GDM1 (cell line): ENCODE measurements at regions not wholly inside any gene's neighbourhood (a gene's known extent, or its start where the extent isn't known, plus 50 kb on each side); places are given as distances from the start of the nearest gene placed in this dataset.
"Not testable (repeated sequence)": the region's sequence is repeated elsewhere in the genome, so short reads cannot be mapped to it uniquely, and the experiment has no call there.

ENCODE experiments used
- DNase-seq: peaks from one replicate; lab custom pipeline; 2025; lab: John Stamatoyannopoulos, UW

DNA sequence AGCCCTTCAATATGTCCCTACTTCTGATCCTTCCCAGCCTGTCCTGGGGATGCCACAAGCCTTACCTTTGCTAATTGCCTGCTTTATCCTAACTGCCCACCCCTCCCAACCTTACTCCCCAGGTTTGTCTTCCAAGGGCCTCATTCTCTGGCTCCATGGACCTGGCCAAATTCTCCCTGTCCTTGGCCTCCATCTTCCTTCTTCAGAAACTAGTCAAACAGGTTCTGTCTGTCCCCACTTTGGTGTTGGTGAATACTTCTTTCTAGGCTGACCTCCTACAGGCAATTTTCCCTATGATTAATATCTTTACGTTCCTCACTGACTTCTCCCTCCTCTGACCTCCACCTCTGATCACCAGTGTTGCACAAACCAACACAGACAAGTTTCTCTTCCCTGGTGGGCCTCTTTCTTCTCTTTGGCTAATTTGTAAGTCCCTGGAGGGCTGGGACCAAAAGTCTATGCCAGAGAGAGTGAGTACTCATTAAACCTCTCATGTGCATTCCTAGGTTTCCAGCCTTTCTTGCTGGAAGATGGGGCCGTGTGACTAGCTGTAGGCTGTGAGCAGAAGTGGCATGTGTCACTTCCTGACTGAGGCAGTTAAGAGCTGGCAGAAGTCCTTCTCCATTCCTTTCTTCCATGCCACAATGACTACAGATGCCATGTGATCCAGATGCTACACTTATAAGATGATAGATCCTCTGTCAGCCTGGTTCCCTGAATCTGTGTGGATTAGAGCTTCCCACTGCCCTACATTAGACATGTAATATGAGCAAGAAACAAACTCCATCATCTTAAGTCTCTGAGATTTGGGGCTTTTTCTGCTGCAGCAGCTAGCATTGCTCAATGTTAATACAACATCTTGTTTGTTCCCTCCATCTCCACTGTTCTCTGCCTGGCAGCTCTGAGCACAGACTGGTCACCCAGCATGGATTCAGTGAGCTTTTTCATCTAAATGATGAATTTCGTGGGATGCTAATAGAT, 382.7 kb downstream of the RPS24 start:
- DNase-seq = no peak

DNA sequence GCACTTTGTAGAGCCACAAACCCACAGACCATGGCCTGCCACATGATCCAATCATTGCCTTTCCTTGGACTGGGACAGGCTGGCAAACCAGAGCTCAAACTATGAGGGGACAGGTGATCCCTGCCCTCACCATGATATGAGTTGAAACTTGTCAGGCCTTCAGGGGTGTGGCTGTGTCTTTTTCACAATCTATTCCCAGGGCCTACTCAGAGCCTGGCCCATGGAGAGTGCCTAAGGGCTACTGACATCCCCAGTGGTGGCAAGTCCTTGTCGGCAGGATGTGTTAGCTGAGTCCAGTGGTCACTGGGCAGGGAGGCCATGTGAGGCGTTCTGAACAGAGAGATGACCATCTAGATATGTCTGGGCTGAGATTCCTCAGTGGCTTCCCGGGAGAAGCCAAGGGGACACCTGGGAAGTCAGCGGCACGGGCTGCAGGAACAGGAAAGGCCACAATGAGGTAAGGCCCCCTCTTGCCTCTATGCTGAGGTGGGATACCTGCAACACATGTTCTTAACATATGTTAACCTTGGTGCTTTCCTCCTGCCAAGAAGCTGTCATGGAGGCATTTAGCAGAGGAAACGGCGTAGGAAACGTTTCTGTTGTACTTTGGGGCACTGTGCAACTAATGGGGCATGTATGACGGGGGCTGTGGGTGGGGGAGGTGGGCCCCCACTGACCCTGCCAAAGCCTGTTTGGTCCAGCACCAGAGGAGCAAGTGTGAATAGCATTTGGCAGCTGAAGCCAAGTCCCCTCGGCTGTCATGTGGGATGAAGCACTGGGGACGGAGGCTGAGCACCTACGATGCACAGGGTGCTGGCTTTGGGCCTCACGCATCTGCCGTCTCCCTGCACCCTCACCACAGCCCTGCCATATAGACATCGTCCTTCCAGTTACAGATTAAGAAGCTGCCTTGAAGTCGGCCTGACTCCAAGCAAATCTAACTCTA, 384.0 kb downstream of the RPS24 start:
- no peak for DNase-seq

DNA sequence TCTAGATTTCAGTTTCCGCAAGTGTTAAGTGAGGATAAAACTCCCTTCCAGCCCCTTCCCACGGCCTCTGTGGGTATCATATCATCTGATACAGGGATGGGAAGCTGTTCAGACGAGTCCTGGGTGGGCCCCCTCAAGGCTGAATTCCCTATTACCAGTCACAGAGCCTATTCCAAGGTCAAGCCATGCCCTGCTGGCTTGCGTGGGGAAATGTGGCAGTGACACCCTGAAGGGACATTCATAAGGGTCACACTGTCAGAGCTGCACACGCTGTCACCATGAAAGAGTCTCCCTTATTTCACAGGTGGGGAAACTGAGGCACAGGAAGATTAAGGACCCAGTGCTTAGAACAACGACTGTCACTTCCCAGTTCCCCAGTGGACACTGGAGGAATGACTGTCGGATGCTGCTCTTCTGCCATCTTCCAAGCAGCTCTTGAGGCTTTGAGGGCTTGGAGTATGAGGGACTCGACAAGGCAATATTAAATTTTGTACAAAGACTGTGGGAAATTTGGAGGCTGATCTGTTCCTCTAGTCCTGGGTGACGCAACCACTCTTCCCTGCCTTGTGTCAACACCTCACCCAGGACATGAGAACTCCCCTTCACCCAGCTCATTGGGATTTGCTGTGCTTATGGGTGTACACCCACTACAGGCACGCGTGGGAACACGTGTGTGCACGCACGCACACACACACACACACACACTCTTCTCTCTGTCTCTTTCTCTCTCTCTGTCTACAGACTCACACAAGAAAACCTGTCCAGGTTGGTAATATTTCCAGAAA, 386.0 kb downstream of the RPS24 start:
- DNase-seq = no peak

DNA sequence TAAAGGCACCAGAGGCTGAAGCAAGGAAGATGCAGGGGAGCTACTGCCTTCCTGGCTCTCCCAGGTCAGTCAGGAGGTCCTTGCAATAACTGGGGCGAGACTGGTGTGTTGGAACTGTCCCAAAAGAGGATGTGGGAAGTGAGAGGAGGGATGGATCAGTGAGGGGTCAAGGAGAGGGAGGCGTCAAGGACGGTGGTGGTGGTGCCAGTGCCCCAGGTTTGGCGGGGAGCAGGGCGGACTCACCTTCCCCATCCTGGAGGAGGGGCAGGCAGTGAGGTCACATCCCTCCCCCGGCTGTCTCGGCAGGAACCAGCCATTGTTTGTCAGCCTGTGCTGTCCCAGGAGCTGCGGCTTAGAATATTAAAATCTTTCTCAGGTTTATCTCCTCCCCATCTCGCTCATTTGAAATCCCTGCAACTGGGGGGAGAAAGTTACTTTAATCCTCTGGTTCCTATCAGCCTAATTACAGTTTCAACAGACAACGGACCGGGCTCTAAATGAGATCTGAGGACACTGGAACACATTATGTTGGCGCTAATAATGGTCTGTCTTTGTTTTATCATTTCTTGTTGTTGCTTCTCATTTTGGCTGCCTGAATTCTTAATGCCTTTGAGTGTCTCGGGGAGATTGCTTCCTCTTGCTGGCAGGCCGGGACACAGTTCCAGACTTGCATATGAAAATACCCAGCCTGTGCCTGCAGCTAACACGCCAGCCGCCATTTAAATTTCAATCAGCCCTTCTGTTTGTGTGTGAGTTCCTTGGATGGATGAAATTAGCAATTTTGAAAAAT, 387.5 kb downstream of the RPS24 start:
- DNase-seq = no peak

DNA sequence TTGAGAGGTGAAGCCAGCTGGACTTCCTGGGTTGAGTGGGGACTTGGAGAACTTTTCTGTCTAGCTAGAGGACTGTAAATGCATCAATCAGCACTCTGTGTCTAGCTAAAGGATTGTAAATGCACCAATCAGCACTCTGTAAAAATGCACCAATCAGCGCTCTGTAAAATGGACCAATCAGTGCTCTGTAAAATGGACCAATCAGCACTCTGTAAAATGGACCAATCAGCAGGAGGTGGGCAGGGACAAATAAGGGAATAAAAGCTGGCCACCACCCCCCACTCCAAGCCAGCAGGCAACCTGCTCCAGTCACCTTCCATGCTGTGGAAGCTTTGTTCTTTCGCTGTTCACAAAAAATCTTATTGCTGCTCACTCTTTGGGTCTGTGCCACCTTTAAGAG, 390.4 kb downstream of the RPS24 start:
- not testable (repeated sequence) for DNase-seq

DNA sequence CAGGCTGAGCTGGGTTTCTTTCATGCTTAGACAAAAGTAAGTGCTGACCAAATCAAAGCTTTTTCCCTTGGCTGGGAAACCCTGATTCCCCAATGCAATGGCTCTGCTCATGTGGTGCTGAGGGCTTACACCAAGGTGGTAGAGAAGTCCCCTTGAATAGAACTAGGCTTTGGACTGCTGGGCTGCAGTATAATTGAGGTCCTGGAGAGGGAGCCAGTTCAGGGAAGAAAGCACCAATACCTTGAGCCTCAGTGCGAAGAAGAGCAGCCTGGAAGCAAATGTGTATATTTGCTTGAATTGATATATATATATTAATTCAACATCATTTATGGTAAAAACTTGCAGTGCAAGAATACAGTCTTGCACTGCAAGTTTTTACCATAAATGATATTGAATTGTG, 391.1 kb downstream of the RPS24 start:
- no peak for DNase-seq

DNA sequence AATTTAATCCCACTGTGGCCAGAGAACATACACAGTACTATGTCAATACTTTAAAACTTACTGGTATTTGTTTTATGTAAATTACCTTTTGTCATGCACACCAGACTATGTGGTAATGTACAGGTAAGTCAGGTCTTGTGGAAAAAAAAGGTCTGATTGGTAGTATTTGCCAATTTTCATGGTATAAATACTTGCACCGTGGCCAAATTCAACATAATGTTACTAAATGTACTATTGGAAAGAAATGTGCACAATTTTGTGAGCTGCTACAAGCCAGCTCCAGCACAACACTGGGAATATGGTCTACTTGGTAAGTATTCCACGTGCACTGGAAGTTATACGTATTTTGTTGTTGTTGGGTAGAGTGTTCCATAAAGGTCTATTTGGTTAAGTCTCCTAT, 392.5 kb downstream of the RPS24 start:
- DNase-seq = no peak

DNA sequence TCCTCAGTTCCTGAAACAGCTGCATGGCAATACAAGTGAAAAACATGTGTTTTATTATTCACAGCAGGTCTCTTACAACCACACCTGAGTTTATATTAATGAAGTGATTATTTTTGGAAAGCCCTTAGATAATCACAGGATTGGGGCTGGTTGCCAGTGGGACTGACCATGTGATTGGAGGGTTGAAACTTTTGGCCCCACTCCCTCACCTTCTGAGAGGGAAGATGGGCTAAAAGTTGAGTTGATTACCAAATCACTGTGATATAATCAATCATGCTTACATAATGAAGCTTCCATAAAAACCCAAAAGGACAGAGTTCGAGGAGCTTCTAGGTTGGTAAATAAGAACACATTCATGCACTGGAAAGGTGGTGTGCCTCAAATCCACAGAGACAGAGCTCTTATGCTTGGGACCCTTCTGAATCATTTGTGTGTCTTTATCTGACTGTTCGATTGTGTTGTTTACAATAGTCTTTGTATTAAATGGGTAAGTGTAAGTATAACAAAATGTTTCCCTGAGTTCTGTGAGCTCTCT, 393.9 kb downstream of the RPS24 start:
- no peak for DNase-seq

DNA sequence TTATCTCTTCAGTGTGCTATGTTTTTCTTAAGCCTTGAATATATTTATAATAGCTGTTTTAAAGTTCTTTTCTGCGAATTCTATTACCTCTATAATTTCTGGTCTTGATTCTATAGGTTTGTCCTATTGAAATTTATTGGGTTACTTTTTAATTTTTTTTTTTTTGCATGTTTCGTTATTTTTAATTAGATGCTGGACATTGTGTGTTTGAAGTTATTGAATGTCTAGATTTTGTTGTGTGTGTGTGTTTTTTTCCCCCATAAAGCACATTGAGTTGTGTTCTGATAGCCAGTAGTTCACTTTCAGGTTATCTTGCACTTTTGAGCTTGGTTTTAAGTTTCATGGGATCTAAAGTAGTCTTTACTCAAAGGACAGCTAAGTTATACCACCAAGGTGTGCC, 394.9 kb downstream of the RPS24 start:
- DNase-seq = no peak

DNA sequence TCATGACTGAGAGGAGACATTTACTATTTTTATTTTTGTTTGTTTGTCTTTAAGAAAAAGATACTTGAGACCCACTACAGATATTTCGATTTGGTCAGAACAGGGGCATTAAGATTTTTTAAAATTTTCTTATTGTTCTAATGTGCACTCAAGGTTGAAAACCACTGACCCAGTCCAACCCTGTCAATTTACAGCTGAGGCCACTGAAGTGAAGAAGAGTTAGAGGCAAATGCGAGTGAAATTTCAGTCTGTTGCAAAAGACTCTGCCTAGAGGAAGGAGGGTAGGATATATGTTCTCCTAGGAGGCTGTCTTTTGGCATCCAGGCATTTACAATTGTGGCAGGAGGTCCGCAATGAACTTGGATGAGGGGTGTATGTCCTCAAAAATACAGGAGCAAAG, 396.3 kb downstream of the RPS24 start:
- DNase-seq = no peak

DNA sequence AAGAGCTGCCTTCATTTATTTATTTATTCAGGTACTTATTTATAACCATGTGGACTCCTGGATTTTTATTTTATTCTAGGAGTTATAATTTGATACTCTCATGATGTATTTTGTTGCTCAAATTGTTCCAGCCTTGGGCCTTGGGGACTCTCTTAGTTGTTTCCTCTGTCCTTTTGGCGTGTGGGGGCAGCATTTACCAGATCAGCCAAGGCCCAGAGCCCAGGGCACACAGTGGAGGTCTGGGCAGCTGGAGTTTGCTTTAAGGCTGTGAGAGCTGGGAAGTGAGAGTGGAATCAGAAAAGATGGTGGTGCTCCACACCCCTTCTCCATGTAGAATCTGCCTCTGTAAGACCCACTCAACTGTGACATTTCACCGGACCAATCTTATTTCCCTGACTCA, 398.9 kb downstream of the RPS24 start:
- no peak for DNase-seq

DNA sequence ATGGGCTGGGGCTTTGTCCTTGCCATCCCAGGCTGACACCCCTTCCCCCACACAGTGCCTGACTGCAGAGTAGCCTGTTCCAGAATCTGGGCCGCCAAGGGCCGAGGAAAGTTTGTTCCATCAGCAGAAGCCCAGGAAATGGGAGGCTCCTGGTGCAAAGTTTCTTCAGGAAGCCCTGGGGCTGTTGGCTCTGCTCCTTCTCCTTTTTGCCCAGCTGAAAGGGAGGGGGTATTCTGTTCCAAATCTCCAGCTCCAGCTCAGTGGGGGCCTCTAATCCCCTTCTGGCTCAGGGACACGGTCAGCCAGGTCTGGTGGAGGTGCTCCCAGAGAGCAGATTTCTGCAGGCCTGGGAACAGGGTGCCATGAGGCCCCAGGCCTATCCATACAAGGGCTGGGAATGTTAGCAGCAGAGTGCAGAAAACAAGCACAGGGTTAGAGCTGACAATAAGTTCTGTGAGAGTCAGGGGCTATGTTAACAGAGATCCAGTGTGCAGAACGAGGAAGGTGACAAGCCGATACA, 399.5 kb downstream of the RPS24 start:
- no peak for DNase-seq

DNA sequence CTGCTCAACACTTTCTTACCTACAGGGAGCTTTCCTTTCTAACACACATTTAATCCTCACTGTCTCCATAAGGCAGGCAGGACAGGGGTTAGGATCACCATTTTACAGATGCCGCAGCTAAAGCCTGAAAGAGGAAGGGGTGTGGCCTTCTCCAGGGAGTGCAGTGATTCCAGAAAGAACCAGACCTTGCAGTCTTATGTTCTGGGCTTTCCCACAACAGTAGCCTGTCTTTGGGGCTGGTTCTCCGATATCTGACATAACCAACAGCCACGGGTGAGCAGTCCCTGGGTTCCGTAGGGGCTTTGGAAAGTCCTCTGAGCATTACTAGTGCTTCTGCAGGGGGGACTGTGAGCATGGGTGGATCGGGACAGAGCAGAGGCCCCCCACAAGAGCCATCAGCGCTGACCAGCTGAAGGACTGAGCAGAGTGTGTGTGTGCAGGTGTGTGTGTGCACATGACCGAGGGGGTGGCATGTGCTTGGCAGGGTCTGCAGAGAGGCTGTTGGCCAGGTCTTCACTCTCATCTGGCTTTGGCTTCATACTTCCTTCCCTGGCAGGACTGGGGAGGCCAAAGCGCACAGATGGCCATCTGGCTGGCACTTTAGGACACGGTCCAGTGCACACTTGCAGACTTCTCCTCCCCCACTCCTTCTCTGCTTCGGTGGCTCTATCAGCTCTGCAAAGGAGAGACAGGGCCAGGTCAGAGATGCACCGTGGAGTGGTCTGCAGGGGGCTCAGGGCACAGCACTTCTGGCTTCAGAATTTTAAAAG, 400.3 kb downstream of the RPS24 start:
- no peak for DNase-seq

DNA sequence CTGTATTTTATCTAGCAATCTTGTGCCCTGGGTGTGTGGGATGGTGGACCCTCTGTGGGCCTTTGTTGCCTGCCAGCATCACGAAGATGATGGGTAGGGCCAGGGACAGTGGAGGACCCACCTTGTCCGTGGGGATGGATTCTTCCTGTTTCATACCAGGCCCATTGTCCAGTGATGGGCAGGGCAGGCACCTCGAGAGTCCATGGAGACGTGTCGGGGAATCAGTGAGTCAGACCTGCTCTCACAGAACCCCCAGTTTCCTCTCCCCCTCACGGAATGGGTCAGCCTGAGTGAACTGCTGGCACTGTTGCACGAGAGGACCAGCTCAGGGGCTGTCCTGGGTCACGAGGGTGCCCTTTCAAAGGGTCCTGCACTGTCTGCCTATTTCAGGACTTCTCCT, 401.2 kb downstream of the RPS24 start:
- no peak for DNase-seq

DNA sequence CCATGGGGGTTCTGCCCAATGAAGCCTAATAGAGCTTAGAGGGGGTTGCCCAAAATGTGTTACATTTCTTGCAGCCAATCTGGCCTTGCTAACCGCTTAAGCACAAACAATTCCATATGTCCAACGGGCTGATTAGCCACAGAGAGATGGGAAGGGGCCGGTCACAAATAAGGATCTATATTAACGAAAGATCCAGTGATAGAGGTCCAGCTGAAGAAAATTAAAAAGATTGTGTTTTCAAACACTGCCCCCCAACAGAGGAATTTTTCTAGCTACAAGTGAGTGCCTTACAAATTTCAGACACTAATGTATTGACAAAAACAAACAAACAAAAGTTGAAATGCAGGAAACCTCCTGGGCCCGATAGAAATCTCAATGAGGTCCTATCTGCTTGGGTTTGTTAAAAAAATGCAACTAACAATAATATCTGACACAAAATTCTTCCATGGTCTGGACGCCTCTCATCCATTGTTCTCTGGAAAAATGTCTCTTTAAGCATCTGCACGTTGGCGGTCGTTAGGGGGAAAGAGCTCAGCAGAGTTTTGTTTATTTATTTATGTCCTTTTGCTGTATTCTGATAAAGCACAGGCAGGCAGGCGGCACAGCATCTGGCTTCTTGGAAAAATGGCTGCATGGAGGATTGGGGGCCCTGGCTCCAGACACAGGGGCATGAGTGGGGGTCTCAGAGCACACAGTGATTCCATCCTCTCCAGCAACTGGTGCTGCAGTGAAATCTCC, 402.0 kb downstream of the RPS24 start:
- DNase-seq = no peak

DNA sequence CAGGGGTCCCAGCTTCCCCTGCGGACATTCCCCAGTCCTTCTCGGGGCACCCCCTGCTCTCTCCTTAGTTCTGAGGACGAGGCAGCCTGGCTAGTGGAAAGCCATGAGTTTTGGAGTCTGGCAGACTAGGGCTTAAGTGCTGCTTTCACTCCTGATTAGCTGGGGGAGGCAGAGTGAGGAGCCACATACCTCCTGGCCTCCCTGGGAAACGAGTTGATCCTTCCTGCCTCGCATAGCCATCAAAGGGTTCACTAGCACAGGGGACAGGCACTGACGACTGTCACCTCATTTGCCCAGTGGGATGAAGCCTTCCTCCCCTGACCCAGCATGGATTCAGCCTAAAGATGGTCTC, 402.5 kb downstream of the RPS24 start:
- no peak for DNase-seq

DNA sequence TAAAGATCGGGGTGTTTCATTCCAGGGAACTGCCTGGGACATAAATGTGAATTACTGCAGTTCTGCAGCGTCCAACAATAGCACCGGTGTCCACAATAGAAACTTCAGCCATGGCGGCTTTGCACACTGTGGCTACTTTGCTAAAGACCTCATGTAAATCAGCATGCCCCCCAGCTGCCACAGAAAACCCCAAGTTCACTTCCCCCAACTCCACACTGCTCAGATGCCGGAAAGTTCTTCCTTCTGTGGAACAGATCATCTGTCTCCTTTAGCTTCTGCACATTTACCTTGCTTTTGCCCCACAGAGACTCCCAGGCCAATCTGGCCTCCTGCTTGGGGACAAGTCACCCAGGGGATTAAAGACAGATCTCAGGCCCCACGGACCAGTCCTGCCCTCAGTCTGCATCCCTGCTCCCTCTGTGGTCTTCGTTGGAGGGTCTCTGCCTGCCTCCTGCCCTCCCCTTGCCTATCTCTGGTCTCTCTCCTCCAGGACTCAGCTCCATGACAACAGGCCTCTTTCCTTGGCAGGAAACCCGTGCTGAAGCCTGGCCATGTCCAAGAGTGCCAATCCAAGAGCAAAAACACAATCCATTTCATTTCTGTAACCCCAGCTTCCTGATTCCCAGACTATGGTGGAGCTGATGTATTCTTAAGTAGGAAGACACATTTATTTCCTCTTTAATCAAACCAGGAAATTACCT, 403.2 kb downstream of the RPS24 start:
- no peak for DNase-seq

DNA sequence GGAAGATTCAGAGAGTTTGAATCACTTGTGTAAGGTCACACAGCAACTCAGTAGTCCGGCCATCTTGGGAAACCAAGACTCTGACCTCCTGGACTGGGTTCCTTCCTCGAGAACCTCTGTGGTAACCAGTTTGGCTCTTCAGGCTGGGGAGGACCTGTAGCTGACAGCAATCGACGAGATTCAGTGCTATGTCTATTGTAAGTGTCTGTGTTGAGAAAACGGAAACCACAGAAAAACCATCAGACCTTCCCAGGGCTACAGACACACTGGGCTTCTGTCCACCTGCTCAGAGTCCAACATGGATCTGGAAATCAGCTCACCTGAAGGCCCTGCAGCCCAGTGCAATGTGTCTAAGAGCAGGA, 403.7 kb downstream of the RPS24 start:
- DNase-seq = no peak
